ENCODE measurements at regions not wholly inside any gene's neighbourhood (a gene's known extent, or its start where the extent isn't known, plus 50 kb on each side); places are given as distances from the start of the nearest gene placed in this dataset. TPM values are rescaled to one million over a fixed set of nuclear protein-coding genes. Genes with fewer than 3 reads are reported as not detected.

Small RNAs in the stretch of these regions (small RNA-seq; reads per million reads assigned to genes)
- gene AC107297.1 (not detected), gene RF00066 (not detected)
